NCI-H226 (cell line): ENCODE measurements at regions not wholly inside any gene's neighbourhood (a gene's known extent, or its start where the extent isn't known, plus 50 kb on each side); places are given as distances from the start of the nearest gene placed in this dataset.

Experiments
- DNase-seq: peaks from one replicate; pipeline ENCODE4 v3.0.0-alpha.2; 2015

DNA sequence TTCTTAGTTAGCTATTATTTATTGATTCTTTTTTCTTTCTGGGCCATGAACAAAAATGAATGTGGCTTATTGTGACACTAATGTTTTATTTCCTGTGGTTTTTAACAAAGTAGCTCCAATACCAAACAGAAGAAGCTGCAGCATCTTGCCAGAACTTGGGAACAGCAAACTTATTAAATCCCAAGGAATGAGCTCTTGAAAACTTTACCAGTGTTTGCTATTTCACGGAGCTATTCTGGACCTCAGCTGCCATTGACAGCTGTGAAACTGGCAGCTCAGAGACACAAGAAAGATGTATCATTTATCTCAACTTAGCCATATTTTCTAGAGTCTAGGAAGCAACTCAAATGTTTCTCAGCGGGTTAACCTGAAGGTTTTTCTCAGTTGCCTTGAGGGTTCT, 91.0 kb upstream of the NEUROD1 start:
- DNase-seq = no peak

DNA sequence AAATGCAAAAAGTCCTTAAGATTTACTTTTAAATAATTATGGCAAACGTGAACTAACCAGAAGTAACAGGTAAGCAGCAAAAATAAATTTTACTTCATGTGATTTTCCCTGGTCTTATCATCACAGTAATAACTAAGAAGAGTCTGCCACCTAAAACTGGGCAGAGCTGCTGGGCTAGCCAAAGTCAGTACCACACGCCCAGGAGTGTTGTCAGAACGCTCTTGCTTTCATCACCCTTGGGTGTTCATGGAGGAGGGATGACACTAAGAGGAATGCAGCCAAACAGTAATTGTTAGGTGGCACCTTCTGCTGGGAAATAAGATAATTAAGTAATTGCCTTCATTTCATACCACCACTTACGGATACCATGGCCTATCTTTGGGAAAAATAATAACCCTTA, 92.0 kb upstream of the NEUROD1 start:
- DNase-seq = no peak

GRCh38 chr2:181772777-181773176, 92.5 kb upstream of the NEUROD1 start:
- no peak for DNase-seq

- DNase-seq = peak; percentile 44
These were observed 94.4 kb upstream of the NEUROD1 start for GRCh38 chr2:181774685-181775084.

GRCh38 chr2:181776336-181776735, 96.0 kb upstream of the NEUROD1 start:
- DNase-seq = no peak

- no peak for DNase-seq
These were observed 97.4 kb upstream of the NEUROD1 start for GRCh38 chr2:181777734-181778133.

DNA sequence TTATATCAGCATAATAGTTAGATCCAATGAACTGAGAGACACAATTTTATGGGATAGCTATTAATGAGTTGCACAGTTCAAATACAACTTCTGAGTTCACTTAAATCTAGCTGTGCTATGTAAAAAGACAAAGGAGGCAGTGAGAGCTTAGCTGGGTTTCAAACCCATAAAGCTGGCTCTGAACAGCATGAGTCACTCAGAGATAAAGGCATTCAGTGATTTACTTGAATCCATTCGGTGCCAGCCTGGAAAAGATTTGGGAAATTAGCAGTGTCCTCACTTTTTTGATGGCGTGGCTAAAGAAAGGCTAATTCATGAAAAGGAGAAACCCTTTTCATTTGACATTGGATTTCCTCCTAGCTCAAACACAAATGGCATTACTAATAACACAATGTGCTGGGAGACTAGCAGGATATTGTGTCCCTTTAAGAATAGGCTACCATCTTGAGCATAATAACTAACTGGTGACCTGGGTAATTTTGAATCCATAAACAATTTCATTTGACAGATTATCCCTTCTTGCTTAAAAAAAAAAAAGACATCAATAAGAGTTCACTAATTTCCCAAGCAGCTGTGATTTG, 98.4 kb upstream of the NEUROD1 start:
- DNase-seq = peak; percentile 73

DNA sequence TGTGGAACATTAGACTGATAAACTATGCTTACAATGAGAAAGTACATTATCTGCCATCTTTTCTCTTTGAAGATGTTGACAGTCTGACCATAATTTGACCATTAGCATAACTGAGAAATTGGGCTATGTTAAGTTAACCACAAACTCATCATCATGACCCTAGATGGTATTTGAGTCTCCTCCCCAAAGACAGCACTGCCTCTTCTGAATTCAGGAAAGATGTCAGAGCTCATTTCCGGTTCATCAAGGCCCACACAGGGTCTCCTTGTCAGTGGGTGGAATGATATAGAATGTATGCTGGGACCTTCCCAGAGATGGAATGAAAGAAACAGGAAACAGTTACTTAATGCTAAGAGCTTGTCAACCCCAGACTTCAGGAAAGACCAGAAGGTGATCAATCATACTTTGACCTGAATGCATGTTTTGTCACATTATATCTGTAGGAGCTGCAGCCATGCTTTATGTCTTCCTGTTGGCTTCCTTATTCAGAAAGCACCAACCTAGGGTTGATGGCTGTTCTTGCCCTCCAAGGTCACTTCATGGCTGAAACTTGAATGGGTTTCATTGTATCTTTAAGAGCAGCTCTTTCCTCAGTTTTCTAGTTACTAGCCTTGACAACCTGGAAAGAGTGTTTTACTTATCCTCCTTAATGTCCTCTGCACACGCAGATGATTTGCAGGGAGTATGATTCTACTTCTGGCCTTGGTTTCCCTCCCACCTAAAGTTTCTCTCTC, 99.1 kb upstream of the NEUROD1 start:
- peak; percentile 64 for DNase-seq

DNA sequence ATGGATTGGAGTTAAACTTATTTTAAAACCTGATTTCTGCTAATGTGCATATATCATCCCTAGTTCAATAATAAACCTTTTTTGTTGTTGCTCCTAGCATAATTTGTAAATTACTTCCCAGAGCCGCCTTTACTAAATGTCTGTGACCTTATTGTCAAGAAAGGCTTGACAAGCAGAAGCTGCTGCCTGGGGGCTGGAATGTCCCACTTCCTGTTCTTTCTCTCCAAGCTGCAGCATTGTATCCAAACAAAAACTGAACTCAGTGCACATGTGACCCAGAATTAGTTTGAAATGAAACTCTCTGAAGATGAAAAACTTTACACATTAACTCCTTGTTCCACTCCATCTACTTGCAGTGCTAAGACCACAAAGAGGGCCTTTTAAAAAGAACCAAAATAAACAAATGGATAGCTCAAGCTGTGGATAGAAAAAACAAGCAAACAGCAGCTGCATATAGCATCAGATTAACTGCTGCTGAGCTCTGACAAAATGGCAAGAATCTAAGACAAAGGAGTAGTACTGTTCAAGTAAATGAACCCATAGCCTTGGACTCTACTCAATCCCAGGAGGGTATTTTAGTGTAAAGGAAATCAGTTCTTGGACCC, 99.8 kb upstream of the NEUROD1 start:
- no peak for DNase-seq

DNA sequence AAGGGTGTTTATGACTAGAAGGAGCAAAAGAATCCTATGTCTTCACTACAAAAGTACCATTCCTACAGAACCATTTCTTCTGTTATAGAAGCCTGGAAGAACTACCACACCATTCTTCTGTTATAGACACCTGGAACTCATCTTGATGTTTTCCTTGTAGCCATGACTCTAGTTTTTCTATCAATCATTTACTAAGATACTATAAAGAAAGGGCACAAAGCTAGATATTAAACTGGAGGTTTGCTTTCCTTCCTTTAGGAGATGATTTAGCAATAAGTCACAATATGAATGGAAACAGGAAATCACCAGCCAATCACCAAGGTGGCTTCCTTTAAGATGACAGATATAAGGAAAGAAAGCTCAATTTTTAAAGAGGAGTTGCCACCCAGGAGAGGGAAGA, 100.3 kb upstream of the NEUROD1 start:
- DNase-seq = no peak

- peak; percentile 9 for DNase-seq
These were observed 100.9 kb upstream of the NEUROD1 start for GRCh38 chr2:181781078-181781786.

GRCh38 chr2:181782660-181783059, 102.3 kb upstream of the NEUROD1 start:
- no peak for DNase-seq

DNA sequence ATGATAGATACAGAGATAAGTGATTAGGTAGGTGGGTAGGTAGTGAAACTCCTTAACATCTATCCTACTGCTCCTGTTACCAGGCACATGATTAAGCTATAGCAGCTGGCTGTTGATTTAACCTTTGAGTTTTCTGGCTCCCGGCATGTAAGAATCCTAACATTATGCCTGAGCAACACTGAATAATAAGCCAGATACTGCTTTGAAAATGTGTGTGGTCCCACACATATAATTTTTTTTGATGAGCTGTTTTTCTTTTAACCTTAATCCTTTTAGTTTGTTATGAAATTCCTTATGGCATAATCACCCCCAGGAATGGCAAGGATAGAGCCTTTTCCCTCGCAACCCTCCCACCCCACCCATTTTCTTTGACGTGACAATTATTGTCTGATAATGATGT, 104.2 kb upstream of the NEUROD1 start:
- DNase-seq = peak; percentile 39

GRCh38 chr2:181785691-181786344, 105.5 kb upstream of the NEUROD1 start:
- peak; percentile 63 for DNase-seq

DNA sequence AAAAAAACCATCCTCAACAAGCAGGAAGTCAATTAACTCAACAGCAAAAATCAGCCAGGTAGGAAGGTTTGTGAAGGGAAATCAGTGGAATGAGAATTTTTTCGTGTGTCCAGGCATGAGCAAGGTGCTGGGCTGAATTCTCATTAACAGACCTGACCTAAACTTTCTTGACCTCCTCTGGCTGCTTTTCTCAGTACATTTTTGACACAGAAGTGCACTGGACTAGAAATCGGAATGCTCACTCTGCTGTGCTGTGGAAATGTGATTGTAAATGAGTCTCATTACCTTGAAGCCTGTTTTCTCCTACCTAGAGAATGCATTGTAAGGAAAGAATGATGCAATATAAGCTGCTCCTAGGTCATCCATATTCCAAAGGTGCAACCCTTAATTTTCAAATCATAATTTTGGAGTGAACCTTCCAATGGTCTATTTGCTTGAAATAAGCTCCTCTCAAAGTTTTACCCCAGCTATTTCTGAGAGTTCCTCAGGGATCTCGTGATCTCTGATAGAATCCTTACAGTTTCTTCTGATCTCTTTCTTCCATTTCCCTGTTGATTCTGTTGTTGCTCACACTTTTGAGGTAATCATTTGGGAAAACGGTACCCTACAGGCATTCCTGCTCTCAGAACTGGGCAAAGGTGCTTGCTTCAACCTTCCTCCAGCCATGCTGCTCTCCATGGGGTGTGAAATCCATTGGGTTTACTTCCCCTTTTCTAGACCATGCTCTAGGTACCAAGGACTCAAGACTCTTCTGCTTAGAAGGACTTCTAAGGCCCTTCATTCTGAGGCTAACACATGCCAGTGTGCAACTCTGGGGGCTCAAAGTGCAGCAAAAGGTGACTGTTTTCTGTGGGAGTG, 104.9 kb upstream of the ITPRID2 start:
- no peak for DNase-seq

- peak; percentile 24 for DNase-seq
These were observed 104.1 kb upstream of the ITPRID2 start for GRCh38 chr2:181787310-181788048.

DNA sequence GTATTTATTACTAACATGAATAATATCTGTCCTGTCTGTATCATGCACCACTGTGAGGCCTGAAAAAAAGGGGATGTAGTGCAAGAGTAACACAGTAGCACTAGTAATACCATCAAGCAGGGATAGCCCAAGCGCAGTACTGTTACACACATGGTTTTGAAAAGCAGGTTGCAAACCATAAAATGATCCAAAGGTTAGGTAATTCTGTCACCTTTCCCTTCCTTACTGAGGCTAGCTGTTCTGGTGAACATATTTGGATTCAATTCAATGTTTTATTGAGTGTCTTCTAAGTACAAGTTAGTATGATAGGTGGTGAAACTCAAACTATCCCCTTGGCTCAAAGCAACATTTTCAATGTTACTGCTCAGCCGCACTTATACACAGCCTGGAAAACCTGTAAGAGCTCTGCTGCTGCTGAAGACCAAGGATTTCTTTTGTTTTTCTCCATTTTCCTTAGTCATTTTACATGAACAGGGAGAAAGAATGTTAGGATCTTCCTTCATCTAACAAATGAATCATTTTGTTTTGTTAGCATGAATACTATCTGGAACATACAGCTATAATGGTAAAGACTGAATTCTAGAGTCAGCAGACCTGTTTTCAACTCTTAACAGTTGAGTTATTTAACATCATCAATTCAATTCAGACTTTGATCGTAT, 102.5 kb upstream of the ITPRID2 start:
- peak; percentile 17 for DNase-seq

DNA sequence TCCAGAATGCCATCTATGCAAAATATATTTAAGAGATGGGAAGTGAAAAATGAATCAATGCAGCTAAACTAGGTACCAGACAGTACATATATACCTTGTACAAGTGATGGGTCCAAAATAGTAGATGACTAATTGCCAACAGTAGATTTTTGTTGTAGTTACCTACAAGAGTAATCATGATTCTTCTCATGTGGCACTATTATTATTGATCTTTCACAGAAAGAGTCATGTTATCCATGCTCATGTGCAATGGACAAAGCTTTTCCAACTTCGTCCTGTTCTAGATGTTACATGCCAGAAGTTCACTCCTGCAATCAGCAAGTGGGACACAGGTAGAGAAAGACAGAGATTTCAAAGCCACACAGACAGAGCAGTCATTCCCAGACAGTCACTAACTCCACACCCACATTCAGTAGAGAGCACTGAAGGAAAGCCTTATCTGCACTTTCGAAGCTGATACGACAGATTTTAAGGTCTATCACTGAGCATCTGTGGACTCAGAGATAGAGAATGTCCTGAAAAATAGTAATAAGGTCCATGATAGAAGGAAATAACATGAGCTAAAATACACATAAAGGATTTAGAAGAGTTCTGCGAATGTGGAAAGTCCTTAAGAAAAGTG, 101.6 kb upstream of the ITPRID2 start:
- DNase-seq = no peak

DNA sequence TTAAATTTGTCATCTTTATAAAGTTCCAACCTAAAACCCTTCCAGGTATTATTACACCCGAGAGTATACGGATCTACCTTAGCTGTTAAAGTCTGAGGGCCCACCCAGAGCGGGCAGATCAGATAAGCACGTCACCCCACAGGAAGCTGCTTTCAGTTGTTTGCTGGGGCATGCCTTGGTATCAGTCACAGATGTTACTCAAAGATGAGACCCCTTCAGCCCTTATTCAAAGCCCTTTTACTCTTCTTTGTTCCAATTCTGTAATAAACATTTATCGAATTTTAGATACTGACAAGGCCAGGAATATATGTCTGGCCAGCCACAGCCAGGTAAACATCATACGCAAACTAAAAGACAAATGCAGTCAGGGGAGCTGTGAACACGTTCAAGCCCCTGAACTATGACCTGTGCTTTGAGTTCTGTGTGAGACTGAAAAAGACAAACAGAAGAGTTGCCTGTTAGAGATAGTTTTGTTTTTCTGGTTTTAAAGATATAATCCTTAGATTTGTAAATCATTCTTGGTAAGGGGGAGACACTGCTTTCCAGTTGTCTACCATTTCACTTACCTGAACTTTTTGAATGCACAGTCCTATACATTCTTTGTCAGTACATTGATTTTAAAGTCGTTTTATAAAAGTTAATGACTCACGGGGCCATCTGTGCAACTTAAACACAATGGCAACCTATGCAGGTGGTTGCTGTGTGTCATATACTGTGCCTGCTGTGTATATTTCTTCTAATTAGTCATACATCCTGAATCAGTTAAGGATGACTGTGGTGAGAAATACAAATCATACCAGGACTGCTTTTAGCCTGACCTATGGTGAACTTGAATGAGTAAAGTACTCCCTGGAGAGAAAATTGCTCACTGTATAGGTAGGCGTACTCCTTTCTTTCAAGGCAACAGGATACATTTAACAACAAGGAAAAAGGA, 100.5 kb upstream of the ITPRID2 start:
- peak; percentile 92 for DNase-seq
